ENCODE measurements at regions not wholly inside any gene's neighbourhood (a gene's known extent, or its start where the extent isn't known, plus 50 kb on each side); places are given as distances from the start of the nearest gene placed in this dataset.

DNA sequence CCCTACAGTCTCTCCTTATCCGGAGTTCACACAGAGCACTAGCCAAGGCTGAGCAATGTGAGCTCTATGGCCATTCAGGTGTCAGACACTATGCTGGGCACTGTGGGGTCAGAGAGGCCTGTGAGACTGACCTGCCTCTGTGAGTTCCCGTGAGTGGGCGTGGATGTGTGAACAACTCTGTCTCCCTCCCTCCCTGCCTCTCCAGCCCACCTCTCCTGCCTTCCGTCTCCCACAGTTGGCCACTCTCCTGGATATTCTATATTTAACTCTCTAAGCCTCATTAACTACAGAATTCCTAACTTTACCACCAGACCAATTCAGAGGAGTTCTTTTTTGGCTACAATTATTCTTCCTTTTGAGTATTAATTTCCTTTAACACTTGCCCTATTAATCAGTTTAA lies 191.6 kb upstream of the NCAM1 start:
- DNase-seq = no peak

DNA sequence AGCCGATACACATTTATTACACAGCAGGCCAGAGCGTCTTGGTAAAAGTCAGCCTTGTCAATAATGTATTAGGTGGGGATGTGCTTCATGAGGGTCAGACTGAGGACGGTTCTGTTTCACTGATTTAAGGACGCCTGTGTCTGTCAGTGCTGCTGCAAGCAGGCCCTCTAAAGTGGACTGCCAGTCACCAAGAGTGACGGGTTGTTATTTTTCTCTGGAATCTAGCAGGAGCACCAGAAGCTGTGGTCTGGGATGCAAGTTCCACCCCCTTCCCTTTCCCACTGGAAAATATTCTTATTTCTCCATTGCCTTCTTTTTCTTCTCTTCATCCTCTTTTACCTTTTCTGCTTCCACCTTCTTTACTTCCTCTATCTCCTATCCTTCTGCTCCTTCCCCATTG lies 191.2 kb upstream of the NCAM1 start:
- no peak for DNase-seq

DNA sequence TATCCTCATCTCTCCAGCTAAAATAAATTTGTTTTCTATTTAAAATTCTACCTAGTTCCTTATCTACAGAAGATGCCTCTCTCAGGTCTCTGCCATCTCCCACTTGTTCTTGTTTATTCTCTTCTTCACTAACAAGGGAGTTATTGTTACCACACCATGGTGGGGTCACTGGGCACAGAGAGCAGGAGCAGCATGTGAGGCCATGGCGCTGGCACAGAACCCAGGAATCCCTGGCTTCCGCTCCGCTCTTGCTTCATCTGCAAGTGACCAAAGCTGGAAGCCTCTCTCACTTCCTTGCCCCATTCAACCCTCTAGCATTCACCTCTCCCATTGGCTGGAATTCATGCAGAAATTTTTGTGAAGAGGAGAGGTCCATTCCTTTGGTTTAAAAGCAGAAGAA lies 190.7 kb upstream of the NCAM1 start:
- no peak for DNase-seq

DNA sequence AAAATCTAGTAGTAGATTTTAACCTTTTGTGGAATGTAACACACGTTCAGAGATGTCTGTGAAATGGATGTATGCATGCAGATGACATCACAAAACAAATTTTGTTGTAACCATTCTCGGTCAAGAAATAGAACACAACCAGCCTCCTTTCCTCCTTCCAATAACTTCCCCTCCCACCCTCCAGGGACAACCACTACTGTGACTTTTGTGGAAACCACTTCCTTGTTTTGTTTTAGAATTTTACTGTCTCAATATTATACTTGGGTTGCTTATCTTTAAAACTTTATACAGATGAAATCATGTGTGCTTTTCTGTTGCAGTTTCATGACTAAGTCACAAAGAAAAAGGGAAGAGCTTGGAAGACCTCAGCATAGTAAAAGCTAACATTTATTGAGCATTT lies 189.4 kb upstream of the NCAM1 start:
- no peak for DNase-seq

DNA sequence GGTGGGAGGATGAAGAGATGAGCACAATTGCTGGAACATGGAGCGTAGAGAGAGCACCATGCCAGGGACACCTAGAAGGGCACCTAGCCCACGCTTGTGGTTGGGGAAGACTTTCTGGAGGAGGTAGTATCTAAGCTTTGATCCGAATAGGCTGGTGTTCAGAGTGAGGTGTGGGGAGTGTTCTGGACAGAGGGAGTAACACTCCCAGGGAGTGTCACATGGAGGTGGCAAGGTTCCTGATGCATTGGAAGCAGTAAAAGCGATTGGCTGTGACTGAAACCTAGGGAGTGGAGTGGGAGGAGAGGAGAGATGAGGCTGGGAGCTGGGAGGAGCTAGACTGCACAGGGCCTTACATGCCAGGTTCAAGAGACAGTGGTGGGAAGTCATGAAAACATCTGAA lies 188.0 kb upstream of the NCAM1 start:
- DNase-seq = no peak

DNA sequence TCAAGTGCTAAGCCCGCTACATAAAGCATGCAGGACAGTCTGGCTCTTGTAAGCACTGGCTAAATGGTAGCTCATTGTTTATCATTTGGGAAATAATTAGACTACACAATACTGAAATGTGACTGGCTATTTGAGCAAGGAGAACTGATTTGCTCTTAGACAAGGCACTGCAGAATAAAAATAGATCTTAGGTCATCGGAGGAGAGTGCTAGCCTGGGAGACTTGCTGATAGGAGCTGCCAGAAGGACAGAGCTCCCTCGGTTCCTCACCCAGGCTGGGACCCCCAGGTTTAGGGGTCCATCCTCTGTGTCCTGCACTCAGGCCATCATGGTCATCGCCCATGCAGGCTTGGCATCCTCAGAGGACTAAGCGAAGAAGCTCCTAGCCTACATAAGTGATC lies 184.4 kb upstream of the NCAM1 start:
- no peak for DNase-seq

DNA sequence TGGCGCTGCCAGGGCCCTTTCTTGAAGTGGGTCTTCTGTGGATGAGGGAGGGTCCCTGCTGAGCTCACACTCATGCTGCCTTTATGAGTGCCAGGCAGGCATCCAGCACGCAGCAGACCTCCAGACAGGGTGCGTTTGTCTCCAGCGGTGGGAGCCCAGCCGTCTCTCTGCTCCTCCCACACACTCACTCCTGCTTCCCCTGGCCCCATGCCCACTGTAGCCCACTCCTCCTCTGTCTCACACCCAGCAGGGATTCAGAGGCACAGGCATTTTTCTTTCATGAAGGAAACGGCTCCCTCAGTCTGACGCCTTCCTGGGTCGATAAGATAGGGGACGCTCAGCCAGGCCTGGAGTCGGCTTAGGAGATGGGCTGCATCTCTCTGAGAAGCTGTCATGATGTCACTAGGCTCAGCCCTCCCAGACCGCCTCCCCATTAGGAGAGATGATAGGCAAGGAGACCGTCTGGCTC lies 183.9 kb upstream of the NCAM1 start:
- DNase-seq = no peak

DNA sequence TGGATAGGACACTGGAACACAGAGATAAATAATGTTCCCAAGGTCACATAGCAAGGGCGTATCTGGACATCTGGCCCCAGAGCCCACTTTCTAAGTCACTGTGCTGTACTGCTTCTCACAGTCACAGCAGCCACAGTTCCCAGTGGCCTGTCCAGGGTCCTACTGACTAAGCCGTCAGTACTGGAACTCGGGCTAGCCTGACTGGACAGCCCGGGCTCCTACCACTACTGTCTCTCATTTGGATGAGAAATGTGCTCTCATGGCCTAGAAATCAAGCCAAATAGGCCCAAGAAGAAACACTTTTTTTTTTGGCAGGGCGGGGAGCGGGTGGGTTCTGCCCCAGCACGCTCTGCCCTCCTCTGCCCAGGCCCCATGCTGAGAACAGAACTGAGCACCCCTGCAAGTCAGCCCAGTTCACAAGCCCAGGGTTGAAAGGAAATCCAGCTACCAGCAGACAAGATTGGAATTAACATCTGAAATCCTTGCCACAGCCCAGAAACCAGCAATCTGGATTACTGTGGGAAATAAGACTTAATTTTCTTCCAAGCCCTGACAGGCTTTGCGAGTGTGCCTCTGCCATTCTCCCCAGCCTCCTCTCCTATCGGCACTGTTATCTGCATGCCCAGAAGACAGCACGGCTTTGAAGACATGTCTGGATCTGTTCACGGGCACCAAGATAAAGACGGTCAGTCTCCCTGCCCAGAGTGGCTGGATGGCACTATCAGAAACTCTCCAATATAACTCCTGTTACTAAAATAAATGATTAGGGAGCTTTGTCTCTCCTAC lies 182.9 kb upstream of the NCAM1 start:
- DNase-seq = no peak

DNA sequence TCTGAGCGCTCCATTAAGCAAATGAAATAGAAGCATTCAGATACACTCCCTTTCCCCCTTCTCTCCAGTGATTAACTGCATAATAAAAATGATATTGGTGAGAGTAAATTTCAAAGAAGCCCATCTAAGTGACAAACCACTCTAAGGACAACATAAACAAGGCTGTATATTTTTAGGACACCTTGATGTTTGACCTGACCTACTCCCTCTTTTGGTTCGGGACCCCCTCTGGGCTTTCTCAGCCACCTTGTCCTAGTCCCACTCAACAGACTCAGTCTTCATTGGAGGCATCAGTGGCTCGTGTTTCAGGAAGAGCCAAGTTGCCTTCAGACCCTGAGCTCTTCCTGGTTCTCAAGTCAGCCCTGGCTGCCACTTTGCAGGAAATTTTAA lies 182.3 kb upstream of the NCAM1 start:
- DNase-seq = no peak

DNA sequence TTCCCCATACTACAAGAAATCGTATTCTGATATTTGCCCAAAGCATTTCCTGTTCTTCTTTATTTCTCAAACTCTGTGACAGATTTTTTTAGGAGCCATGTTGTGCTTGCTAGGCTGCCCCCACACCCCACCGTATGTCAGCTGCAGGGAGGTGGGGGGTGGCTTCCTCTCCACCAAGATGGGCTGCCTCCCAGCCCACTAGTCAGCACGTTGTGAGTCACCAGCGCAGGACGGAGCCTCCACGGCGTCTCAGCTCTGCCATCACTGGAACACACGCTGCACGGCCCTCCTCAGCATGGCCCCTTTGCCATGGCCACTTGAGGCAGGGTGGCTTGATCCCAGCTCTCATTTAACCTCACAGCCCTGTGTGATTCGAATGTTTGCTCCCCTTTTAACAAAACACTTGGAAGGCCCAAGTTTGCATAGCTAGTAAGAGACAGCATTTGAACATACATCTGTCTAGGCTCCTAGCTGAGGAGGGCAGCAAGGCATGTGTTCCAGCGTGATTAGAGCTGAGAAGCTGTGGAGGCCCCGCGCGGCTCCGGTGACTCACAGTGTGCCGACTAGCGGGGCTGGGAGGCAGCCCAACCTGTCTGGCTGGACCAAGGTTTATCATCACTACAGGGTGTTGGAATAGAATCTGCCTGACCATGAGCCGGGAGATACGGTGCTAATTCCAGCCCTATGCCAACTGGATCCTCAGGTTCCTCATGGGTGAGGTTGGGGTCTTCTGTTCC lies 180.7 kb upstream of the NCAM1 start:
- no peak for DNase-seq

DNA sequence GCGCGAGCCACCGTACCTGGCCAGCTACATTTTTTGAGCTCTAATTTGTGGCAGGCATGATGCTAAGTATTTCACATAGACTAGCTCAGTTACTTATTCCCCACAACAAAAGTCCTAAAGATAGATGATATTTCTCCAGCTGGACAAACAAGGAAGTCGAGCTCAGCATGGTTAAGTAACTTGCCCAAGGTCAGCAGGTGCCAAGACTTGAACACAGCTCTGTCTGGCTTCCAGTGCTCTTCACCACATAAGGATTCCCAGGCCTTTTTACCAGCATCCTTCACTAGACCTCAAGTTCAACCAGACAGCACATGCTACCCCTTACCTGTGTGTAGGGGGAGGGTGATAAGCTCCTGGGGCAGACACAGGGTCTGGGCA lies 177.3 kb upstream of the NCAM1 start:
- no peak for DNase-seq

DNA sequence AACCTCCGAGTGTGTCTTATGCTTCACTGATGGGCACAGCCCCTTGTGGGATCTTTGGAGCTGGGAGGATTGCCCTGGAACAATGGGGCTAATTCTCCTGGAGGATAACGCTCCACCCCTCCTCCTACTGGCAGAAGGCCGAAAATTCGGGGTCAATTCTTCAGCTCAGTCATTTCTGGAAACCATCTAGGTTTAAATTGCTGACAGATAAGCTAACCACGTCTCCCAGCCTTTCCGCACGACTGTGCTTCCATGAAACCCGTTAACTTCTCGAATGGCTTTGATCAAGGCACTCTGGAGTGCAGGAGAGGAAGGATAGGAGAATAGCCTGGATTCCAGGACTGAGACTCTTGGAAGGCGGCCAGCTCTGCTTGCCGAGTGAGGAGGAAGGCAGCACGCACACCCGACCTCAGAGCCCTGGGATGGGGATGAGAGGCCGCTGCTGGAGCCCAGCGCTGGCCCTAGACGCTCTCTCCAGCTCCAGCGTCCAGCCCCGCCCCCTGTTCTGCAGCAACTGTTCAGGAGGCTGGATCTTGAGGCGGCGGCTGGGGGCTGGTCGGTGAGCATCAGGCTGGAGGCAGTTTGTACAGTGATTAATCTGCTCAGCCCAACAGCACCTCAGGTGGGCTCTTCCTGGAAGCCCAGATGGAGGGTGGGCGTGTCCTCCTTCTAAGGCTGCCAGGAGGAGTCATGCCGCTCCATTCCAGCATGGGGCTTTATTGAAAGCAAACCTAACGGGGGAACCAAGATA lies 176.7 kb upstream of the NCAM1 start:
- no peak for DNase-seq

DNA sequence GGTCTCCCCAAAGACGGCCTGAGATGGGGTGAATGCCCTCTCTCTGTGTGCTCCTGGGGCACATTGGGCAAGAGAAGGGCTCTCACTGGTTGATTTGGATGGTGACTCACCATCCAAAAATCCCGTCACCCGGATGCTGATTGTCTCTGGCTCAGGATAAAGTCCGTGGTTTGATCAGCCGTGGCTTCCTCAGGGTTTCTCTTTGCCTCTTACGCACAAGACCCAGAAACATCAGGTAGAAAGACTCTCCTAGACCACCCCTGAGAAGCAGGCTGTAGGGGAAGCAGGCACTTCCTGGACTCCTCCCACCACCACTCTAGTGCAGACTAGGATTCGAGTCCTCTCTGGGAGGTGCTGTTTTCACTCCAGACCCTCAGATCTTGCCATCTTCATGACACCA lies 176.1 kb upstream of the NCAM1 start:
- no peak for DNase-seq

DNA sequence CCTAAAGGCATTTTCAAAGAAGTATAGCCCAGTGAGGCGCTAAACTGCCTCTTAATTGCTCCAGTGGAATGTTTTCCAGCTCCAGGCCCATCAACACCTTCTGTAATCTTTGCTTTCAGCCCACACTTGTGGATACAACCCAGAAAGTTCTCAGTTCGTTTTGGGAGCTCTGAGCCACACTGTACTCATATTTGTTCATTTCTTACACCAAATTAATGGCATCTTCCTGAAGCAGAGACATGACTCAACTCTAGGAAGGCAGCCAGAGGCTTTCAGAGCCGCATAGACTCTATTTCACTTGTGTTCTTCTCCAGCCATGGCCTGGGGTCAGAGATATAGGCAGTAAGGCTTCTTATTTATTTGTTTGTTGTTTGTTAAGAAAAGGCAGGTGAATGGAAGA lies 175.5 kb upstream of the NCAM1 start:
- no peak for DNase-seq

DNA sequence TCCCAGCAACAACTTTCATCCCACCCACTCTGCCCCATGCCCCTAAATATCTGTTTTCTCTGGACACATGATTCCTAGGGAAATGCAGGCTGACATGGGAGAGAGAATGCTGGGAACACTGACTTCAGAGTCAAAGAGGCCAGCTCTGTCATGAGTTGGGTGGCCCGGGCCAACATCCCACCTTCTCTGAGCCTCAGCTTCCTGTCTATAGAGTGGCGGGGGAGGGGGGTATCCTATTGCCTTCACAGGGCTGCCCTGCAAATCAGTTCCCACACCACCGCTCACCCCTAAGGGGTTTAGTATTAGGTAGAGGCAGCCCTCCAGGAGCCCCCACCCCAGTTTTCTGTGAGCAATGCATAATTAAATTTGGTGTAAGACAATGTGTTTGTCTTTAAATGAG lies 175.0 kb upstream of the NCAM1 start:
- no peak for DNase-seq

DNA sequence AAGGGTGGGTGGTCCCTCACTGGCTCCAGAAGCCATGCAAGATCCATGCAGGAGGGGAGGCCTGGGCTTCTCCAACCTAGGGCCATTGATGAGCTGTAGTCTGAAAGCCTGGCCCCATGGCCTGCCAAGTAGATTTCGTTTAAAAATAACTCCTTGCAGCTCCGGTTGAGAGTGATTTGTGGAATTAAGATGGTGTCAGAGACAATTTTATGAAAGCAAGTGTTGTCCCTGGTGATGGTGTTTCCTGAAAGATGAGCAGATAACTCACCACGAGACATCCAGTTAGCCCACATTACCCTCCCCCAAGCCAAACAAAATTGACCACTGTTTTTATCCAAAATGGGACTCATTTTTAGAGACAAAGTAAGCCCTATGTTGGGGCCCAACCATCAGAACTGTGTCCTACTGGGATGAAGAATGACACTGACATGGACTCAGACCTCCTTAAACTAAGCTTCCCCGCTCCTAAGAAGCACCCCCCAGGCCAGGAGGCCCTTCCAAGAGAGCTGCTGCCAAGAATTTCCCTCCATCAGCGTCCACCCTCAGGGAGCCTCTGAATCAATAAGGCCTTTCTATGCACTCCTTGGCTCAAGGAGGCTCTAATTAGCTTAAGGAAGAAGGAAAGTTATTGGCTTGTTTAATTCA lies 174.2 kb upstream of the NCAM1 start:
- no peak for DNase-seq

DNA sequence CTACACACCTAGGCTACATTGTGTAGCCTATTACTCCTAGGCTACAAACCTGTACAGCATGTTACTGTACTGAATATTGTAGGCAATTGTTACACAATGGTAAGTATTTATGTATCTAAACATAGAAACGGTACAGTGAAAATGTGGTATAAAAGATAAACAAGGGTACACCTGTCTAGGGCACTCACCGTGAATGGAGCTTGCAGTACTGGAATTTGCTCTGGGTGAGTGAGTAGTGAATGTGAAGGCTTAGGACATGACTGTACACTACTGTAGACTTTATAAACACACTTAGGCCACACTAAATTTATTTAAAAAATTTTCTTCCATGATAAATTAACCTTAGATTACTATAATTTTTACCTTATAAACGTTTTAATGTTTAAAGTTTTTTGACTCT lies 171.7 kb upstream of the NCAM1 start:
- DNase-seq = no peak

DNA sequence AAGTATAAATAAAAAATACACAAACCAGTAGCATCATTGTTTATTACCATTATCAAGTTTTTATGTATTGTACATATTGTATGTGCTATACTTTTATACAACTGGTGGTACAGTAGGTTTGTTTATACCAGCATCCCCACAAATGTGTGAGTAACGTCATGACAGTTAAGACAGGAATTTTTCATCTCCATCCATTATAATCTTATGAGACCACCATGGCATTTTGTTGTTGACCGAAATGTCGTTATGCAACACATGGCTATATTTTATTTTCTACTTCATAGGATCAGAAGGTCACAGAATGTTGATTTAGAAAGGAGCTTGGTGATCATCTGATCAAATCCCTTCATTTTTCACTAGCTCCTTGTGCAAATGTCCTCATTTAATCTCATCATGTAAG lies 170.9 kb upstream of the NCAM1 start:
- DNase-seq = no peak

DNA sequence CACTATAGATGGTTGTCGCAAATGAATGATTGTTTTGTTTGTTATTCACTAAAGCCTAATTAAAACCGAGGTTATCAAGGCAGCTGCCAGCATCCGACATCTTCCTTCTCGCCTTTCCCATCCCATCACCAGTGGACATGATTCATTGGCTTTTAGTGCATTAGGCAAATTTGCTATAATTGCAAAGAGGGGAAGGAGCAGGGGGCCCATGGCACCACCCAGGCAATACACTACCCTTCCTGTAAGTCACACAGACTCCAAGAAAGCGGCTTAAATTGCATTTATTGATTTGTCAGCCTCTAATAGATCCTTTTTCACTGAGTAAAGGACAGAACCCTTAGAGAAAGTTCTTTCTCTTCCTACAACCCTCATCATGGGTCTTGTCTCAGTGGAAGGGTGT lies 169.2 kb upstream of the NCAM1 start:
- no peak for DNase-seq

DNA sequence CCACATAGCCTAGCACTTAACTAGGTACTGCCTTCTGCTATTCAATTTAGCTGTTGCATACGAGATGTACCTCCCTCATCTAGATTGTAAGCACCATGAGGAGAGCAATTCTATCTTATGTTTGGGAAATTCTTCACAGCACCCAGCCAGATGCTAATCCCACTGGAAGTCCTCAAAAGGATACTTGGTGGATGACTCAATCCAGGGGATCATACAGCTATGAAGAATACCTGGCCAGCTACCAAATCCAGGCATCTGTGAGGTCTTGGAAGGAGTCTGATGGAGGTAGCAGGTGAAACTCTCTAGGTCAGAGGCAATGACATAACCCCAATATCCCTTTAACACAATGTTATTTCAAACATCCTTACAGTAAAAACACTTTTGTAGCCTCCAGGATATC lies 167.8 kb upstream of the NCAM1 start:
- no peak for DNase-seq

DNA sequence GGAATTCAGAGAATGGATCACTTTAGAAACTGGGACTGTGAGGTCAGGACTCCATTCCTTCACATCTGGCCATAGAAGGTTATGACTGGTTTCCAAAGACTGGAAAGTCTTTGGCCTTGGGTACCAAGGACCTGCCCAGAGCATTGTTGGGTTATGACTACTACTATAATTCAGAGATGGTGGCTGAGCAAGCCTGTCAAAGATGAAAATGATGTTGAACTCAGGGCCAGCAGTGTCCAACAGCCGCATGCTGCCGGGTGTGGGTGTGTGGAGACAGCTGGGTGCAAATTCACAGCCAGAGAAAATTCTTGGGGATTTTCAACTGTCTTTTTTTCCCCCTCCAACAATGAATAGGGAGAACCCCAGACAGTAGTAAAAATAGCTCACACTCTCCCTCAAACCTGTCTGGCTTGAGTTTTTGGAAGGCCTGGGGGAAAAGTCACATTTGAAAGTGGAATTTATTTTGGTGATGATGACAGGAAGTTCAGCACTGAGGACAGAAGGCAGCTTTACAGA lies 166.8 kb upstream of the NCAM1 start:
- DNase-seq = no peak

DNA sequence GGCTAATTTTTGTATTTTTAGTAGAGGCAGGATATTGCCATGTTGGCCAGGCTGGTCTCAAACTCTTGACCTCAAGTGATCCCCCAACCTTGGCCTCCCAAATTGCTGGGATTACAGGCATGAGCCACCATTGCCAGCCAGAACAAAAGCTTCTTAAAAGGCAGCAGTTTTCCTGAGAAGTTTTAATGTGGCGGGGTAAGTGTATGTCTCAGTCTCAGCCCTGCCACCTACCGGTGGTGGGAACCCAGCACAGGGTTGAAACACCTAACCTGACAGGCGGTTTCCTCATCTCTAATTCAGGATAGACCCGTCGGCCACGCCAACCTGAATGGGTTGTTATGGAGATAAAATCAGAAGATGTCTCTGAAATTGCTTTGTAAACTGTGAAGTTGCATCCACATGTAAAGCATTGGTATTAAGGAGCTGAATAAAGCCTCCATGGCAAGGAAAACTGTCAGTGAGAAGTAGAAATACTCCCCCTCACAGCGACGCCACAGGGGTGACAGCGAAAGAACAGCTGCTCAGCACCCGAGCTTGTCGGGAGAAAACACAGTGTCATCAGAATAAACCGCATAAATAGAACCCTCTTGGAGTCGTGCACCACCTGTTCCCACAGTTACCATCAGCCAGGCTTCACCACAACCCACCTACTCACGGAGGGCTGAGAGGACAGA lies 165.9 kb upstream of the NCAM1 start:
- DNase-seq = peak; percentile 19
